Naive thymus-derived CD4-positive, alpha-beta T cell (primary cell): ENCODE measurements at regions not wholly inside any gene's neighbourhood (a gene's known extent, or its start where the extent isn't known, plus 50 kb on each side); places are given as distances from the start of the nearest gene placed in this dataset.

ENCODE experiments used
- ATAC-seq: fragments of 150-1000 bp; cut with Tn5 transposase; 2 replicates; pipeline ENCODE4 v1.10.0; 2021; ENCODE audit warnings: mild to moderate bottlenecking, moderate library complexity
- CTCF ChIA-PET: fragments of 350-600 bp; sonication (Branson Sonifier 250); formaldehyde crosslinking; loops from one replicate; lab custom pipeline; 2021; ENCODE audit warnings: antibody characterized with exemption; lab: Charles Lee
- POLR2A ChIA-PET: fragments of 350-600 bp; sonication (Branson Sonifier 250); formaldehyde crosslinking; loops from one replicate; lab custom pipeline; 2021; ENCODE audit warnings: antibody characterized with exemption, inconsistent platforms; lab: Charles Lee
- DNase-seq, 9 donors: peaks; one replicate each; pipeline versions ENCODE4 v3.0.0 to v3.0.0-alpha.2; 2020 to 2022; ENCODE audit warnings: mixed read lengths in 1 of 9
- H3K27ac ChIP-seq: one replicate; pipeline ENCODE4 v1.7.0; 2013; ENCODE audit warnings: mild to moderate bottlenecking, low read depth, low read length, moderate library complexity
- H3K27me3 ChIP-seq, 2 donors: one replicate each; pipeline ENCODE4 v1.7.0; 2013; ENCODE audit warnings: low read length in 2 of 2, mild to moderate bottlenecking in 2 of 2, moderate library complexity in 2 of 2; ENCODE audit not compliant: control insufficient read depth in 2 of 2, insufficient read depth in 2 of 2
- H3K36me3 ChIP-seq, 3 experiments: 1 replicate in 2 of 3; 2 replicates in 1 of 3; pipeline ENCODE4 v1.7.0; 2013; ENCODE audit warnings: low read length in 3 of 3, mild to moderate bottlenecking in 3 of 3, moderate library complexity in 1 of 3; ENCODE audit not compliant: insufficient read depth in 3 of 3, control insufficient read depth in 2 of 3
- H3K4me1 ChIP-seq, 2 donors: one replicate each; pipeline ENCODE4 v1.7.0; 2013; ENCODE audit warnings: low read length in 2 of 2, mild to moderate bottlenecking in 2 of 2, moderate library complexity in 1 of 2; ENCODE audit not compliant: control insufficient read depth in 2 of 2, insufficient read depth in 2 of 2
- H3K4me3 ChIP-seq: 2 replicates; pipeline ENCODE4 v1.7.0; 2013; ENCODE audit warnings: mild to moderate bottlenecking, low read length
- H3K9me3 ChIP-seq, 3 experiments: 1 replicate in 2 of 3; 2 replicates in 1 of 3; pipeline ENCODE4 v1.7.0; 2013; ENCODE audit warnings: low read length in 3 of 3; ENCODE audit not compliant: control insufficient read depth in 2 of 3
- H3K27ac Mint-ChIP-seq, 9 donors: one replicate each; pipeline ENCODE4 v1.8.0; 2020 to 2022; ENCODE audit warnings: mixed read lengths in 9 of 9, mild to moderate bottlenecking in 8 of 9, moderate library complexity in 5 of 9, inconsistent platforms in 2 of 9
- H3K27me3 Mint-ChIP-seq, 5 donors: one replicate each; pipeline ENCODE4 v1.8.0; 2021 to 2022; ENCODE audit warnings: mixed read lengths in 5 of 5, mild to moderate bottlenecking in 1 of 5
- H3K36me3 Mint-ChIP-seq, 5 donors: one replicate each; pipeline ENCODE4 v1.8.0; 2020 to 2022; ENCODE audit warnings: mixed read lengths in 5 of 5, mild to moderate bottlenecking in 3 of 5, inconsistent platforms in 1 of 5
- H3K4me1 Mint-ChIP-seq, 7 donors: one replicate each; pipeline ENCODE4 v1.8.0; 2020 to 2022; ENCODE audit warnings: mixed read lengths in 7 of 7, mild to moderate bottlenecking in 3 of 7, inconsistent platforms in 1 of 7
- H3K4me3 Mint-ChIP-seq, 10 donors: one replicate each; pipeline ENCODE4 v1.8.0; 2020 to 2022; ENCODE audit warnings: mild to moderate bottlenecking in 10 of 10, mixed read lengths in 10 of 10, moderate library complexity in 6 of 10, inconsistent platforms in 2 of 10
- H3K9me3 Mint-ChIP-seq, 11 donors: one replicate each; pipeline ENCODE4 v1.8.0; 2020 to 2022; ENCODE audit warnings: mixed read lengths in 11 of 11, mild to moderate bottlenecking in 4 of 11, inconsistent platforms in 1 of 11, moderate library complexity in 1 of 11
- intact Hi-C, 2 donors: fragments of 100-400 bp; cut with micrococcal nuclease; formaldehyde crosslinking; loops; one replicate each; pipeline ENCODE4 v1.15.1; 2023

GRCh38 chr16:50982808-50983207 lies 168.3 kb downstream of the SALL1 start:
- Histone ChIP-seq H3K36me3 (no peaks in the 10 kb centered on the region), H3K27ac (no peak overlapping the region), H3K9me3 (peaks cover 0 to 9% (median 0%) of the 10 kb centered on the region in 3 experiments), H3K4me3 (no peak overlapping the region), H3K4me1 (no peaks in the 10 kb centered on the region), H3K27me3 (no peaks in the 10 kb centered on the region)
- DNase-seq (no peak), ATAC-seq (no peak)
- Mint-ChIP-seq H3K4me3 (no peak overlapping the region), H3K27me3 (peaks cover 0 to 19% (median 11%) of the 10 kb centered on the region in 5 donors), H3K4me1 (no peaks in the 10 kb centered on the region), H3K9me3 (peaks cover 0 to 13% (median 8%) of the 10 kb centered on the region in 11 donors), H3K36me3 (no peaks in the 10 kb centered on the region), H3K27ac (no peak overlapping the region)
- intact Hi-C loops: no loop called here
- ChIA-PET POLR2A (no interaction called here), CTCF (no interaction called here)

- ChIA-PET POLR2A (no interaction called here), CTCF (no interaction called here)
- H3K36me3 Mint-ChIP-seq: no peaks in the 10 kb centered on the region
- intact Hi-C loops: no loop called here
- H3K27me3 ChIP-seq: no peaks in the 10 kb centered on the region
- ATAC-seq (no peak), DNase-seq (no peak)
- H3K4me1 ChIP-seq: no peaks in the 10 kb centered on the region
- no peak overlapping the region for H3K4me3 Mint-ChIP-seq
- H3K9me3 ChIP-seq: peaks cover 0 to 9% (median 0%) of the 10 kb centered on the region in 3 experiments
- no peak overlapping the region for H3K4me3 ChIP-seq
- no peak overlapping the region for H3K27ac Mint-ChIP-seq
- H3K27me3 Mint-ChIP-seq: peaks cover 0 to 16% (median 9%) of the 10 kb centered on the region in 5 donors
- no peaks in the 10 kb centered on the region for H3K4me1 Mint-ChIP-seq
- H3K27ac ChIP-seq: no peak overlapping the region
- H3K36me3 ChIP-seq: no peaks in the 10 kb centered on the region
- peaks cover 0 to 12% (median 6%) of the 10 kb centered on the region in 11 donors for H3K9me3 Mint-ChIP-seq
These were observed 169.1 kb downstream of the SALL1 start for GRCh38 chr16:50981951-50982350.

GRCh38 chr16:50980666-50981065 lies 170.4 kb downstream of the SALL1 start:
- H3K4me3 Mint-ChIP-seq: no peak overlapping the region
- intact Hi-C loops: no loop called here
- H3K4me1 Mint-ChIP-seq: no peaks in the 10 kb centered on the region
- Histone ChIP-seq H3K4me1 (no peaks in the 10 kb centered on the region), H3K36me3 (no peaks in the 10 kb centered on the region), H3K4me3 (no peak overlapping the region), H3K27me3 (no peaks in the 10 kb centered on the region), H3K27ac (no peak overlapping the region), H3K9me3 (peaks cover 0 to 5% (median 0%) of the 10 kb centered on the region in 3 experiments)
- CTCF ChIA-PET: no interaction called here
- no peak overlapping the region for H3K27ac Mint-ChIP-seq
- peaks cover 0 to 28% (median 13%) of the 10 kb centered on the region in 5 donors for H3K27me3 Mint-ChIP-seq
- H3K9me3 Mint-ChIP-seq: peaks cover 0 to 12% (median 6%) of the 10 kb centered on the region in 11 donors
- no peaks in the 10 kb centered on the region for H3K36me3 Mint-ChIP-seq
- POLR2A ChIA-PET: no interaction called here
- no peak for ATAC-seq
- DNase-seq: no peak

GRCh38 chr16:50979806-50980620 lies 171.1 kb downstream of the SALL1 start:
- ChIA-PET POLR2A (no interaction called here), CTCF (no interaction called here)
- no peaks in the 10 kb centered on the region for H3K27me3 ChIP-seq
- peaks cover 0 to 12% (median 6%) of the 10 kb centered on the region in 11 donors for H3K9me3 Mint-ChIP-seq
- H3K36me3 Mint-ChIP-seq: no peaks in the 10 kb centered on the region
- no peak overlapping the region for H3K4me3 Mint-ChIP-seq
- peaks cover 0 to 35% (median 13%) of the 10 kb centered on the region in 5 donors for H3K27me3 Mint-ChIP-seq
- DNase-seq (no peak), ATAC-seq (no peak)
- H3K9me3 ChIP-seq: peaks cover 0 to 5% (median 0%) of the 10 kb centered on the region in 3 experiments
- H3K4me3 ChIP-seq: no peak overlapping the region
- no peaks in the 10 kb centered on the region for H3K36me3 ChIP-seq
- intact Hi-C loops: no loop called here
- H3K4me1 Mint-ChIP-seq: peaks cover 0 to 2% (median 0%) of the 10 kb centered on the region in 7 donors
- no peak overlapping the region for H3K27ac ChIP-seq
- no peak overlapping the region for H3K27ac Mint-ChIP-seq
- no peaks in the 10 kb centered on the region for H3K4me1 ChIP-seq

GRCh38 chr16:50977138-50977537 lies 173.9 kb downstream of the SALL1 start:
- no peak overlapping the region for H3K4me3 ChIP-seq
- DNase-seq (no peak), ATAC-seq (no peak)
- Mint-ChIP-seq H3K9me3 (peaks cover 0 to 4% (median 0%) of the 10 kb centered on the region in 11 donors), H3K27me3 (peaks cover 0 to 45% (median 17%) of the 10 kb centered on the region in 5 donors), H3K27ac (no peak overlapping the region), H3K4me3 (no peak overlapping the region), H3K4me1 (peaks cover 0 to 2% (median 0%) of the 10 kb centered on the region in 7 donors), H3K36me3 (no peaks in the 10 kb centered on the region)
- ChIA-PET CTCF (no interaction called here), POLR2A (no interaction called here)
- no peak overlapping the region for H3K27ac ChIP-seq
- no peaks in the 10 kb centered on the region for H3K9me3 ChIP-seq
- no peaks in the 10 kb centered on the region for H3K36me3 ChIP-seq
- no peaks in the 10 kb centered on the region for H3K27me3 ChIP-seq
- H3K4me1 ChIP-seq: no peaks in the 10 kb centered on the region
- intact Hi-C loops: no loop called here

- ChIA-PET CTCF (no interaction called here), POLR2A (no interaction called here)
- no peak overlapping the region for H3K4me3 ChIP-seq
- Mint-ChIP-seq H3K4me3 (no peak overlapping the region), H3K9me3 (no peaks in the 10 kb centered on the region), H3K27ac (no peak overlapping the region), H3K27me3 (peaks cover 0 to 39% (median 17%) of the 10 kb centered on the region in 5 donors), H3K4me1 (peaks cover 0 to 2% (median 0%) of the 10 kb centered on the region in 7 donors), H3K36me3 (no peaks in the 10 kb centered on the region)
- intact Hi-C loops: no loop called here
- H3K27me3 ChIP-seq: no peaks in the 10 kb centered on the region
- no peak overlapping the region for H3K27ac ChIP-seq
- no peaks in the 10 kb centered on the region for H3K36me3 ChIP-seq
- no peak for ATAC-seq
- H3K4me1 ChIP-seq: no peaks in the 10 kb centered on the region
- no peaks in the 10 kb centered on the region for H3K9me3 ChIP-seq
- no peak for DNase-seq
These were observed 176.5 kb downstream of the SALL1 start for GRCh38 chr16:50974438-50975036.
